ENCODE measurements at regions not wholly inside any gene's neighbourhood (a gene's known extent, or its start where the extent isn't known, plus 50 kb on each side); places are given as distances from the start of the nearest gene placed in this dataset.

DNA sequence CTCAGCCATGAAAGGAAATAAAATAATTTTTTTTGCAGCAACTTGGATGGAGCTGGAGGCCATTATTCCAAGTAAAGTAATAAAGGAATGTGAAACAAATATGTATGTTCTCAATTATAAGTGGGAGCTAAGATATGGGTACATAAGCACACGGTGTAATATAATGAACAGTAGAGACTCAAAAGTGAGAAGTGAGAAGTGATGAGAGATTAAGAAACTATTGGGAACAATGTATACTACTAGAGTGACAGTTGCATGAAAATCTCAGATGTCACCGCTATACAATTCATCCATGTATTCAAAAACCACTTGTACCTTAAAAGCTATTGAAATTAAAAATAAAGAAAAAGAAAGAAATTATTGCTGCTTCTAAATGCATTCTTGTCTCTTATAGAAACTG, 182.9 kb upstream of the TACR3 start:
- H3K27ac ChIP-seq (ENCODE audit: low read depth, low read length), result no peak overlapping the region
- H3K9ac ChIP-seq (ENCODE audit: extremely low read depth, low read length, poor library complexity, severe bottlenecking), result no peak overlapping the region
- Mint-ChIP-seq H3K4me3 (no peak overlapping the region), H3K9me3 (peaks cover 12% of the 10 kb centered on the region), H3K4me1 (no peaks in the 10 kb centered on the region), H3K27ac (no peak overlapping the region), H3K27me3 (ENCODE audit: insufficient read depth) (no peaks in the 10 kb centered on the region), H3K36me3 (ENCODE audit: low read depth) (no peaks in the 10 kb centered on the region)
- no peak overlapping the region for H3K4me3 ChIP-seq (ENCODE audit: low read length)
- DNase-seq, result no peak
- no peaks in the 10 kb centered on the region for H3K36me3 ChIP-seq (ENCODE audit: control insufficient read depth, insufficient read depth, low read length)
- no peaks in the 10 kb centered on the region for H3K9me3 ChIP-seq (ENCODE audit: control insufficient read depth, low read length)
- H3K27me3 ChIP-seq (ENCODE audit: control insufficient read depth, insufficient read depth, low read length, poor library complexity, severe bottlenecking), result no peaks in the 10 kb centered on the region
- 83 to 95% methylated on average over 1 of the region's 2 CpGs for WGBS, 2 experiments (ENCODE audit: insufficient coverage in 1 of 2, insufficient read length in 1 of 2)
- TF ChIP-seq, protein P1, sequence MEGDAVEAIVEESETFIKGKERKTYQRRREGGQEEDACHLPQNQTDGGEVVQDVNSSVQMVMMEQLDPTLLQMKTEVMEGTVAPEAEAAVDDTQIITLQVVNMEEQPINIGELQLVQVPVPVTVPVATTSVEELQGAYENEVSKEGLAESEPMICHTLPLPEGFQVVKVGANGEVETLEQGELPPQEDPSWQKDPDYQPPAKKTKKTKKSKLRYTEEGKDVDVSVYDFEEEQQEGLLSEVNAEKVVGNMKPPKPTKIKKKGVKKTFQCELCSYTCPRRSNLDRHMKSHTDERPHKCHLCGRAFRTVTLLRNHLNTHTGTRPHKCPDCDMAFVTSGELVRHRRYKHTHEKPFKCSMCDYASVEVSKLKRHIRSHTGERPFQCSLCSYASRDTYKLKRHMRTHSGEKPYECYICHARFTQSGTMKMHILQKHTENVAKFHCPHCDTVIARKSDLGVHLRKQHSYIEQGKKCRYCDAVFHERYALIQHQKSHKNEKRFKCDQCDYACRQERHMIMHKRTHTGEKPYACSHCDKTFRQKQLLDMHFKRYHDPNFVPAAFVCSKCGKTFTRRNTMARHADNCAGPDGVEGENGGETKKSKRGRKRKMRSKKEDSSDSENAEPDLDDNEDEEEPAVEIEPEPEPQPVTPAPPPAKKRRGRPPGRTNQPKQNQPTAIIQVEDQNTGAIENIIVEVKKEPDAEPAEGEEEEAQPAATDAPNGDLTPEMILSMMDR (conservative IDR thresholded peaks at IDR 0.05), result no peak
- H3K4me1 ChIP-seq (ENCODE audit: control insufficient read depth, insufficient read depth, low read length), result no peaks in the 10 kb centered on the region

- no peaks in the 10 kb centered on the region for H3K36me3 ChIP-seq (ENCODE audit: control insufficient read depth, insufficient read depth, low read length)
- Mint-ChIP-seq H3K27ac (no peak overlapping the region), H3K4me3 (no peak overlapping the region), H3K27me3 (ENCODE audit: insufficient read depth) (no peaks in the 10 kb centered on the region), H3K36me3 (ENCODE audit: low read depth) (no peaks in the 10 kb centered on the region), H3K4me1 (no peaks in the 10 kb centered on the region), H3K9me3 (peaks cover 6% of the 10 kb centered on the region)
- TF ChIP-seq, protein P1 (conservative IDR thresholded peaks at IDR 0.05), result no peak
- no peaks in the 10 kb centered on the region for H3K27me3 ChIP-seq (ENCODE audit: control insufficient read depth, insufficient read depth, low read length, poor library complexity, severe bottlenecking)
- no peak for DNase-seq
- H3K9me3 ChIP-seq (ENCODE audit: control insufficient read depth, low read length), result no peaks in the 10 kb centered on the region
- H3K9ac ChIP-seq (ENCODE audit: extremely low read depth, low read length, poor library complexity, severe bottlenecking), result no peak overlapping the region
- H3K27ac ChIP-seq (ENCODE audit: low read depth, low read length), result no peak overlapping the region
- no peaks in the 10 kb centered on the region for H3K4me1 ChIP-seq (ENCODE audit: control insufficient read depth, insufficient read depth, low read length)
- H3K4me3 ChIP-seq (ENCODE audit: low read length), result no peak overlapping the region
Measured at GRCh38 chr4:103895876-103896465, 176.2 kb upstream of the TACR3 start.

DNA sequence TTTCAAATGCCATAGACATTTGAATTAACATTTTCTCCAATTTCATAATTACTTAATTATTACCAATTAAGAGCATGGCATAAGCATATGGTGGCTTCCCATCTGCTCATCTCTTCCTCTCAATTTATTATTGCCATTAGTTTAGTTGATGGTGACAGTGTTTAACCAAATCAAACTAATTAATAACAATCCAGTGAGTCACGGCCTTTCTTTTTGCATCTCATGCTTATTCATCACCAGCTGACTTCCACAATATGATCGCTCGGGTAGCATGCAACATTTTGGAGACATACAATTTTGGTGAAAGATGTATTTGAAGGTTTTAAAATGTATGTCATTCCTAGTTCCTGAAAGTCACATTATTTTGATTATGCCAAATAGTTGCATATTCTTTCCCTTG, 172.8 kb upstream of the TACR3 start:
- H3K36me3 Mint-ChIP-seq (ENCODE audit: low read depth), result no peaks in the 10 kb centered on the region
- peaks cover 6% of the 10 kb centered on the region for H3K9me3 Mint-ChIP-seq
- no peak overlapping the region for H3K27ac Mint-ChIP-seq
- TF ChIP-seq, protein P1 (conservative IDR thresholded peaks at IDR 0.05), result no peak
- 98% methylated on average over 3 of the region's 3 CpGs; no CpG with 5 or more reads in 1 of the 2 experiments for WGBS, 2 experiments (ENCODE audit: insufficient coverage in 1 of 2, insufficient read length in 1 of 2)
- DNase-seq, result no peak
- H3K27me3 ChIP-seq (ENCODE audit: control insufficient read depth, insufficient read depth, low read length, poor library complexity, severe bottlenecking), result no peaks in the 10 kb centered on the region
- H3K27ac ChIP-seq (ENCODE audit: low read depth, low read length), result no peak overlapping the region
- no peak overlapping the region for H3K4me3 ChIP-seq (ENCODE audit: low read length)
- no peak overlapping the region for H3K9ac ChIP-seq (ENCODE audit: extremely low read depth, low read length, poor library complexity, severe bottlenecking)
- H3K4me1 Mint-ChIP-seq, result no peaks in the 10 kb centered on the region
- H3K36me3 ChIP-seq (ENCODE audit: control insufficient read depth, insufficient read depth, low read length), result no peaks in the 10 kb centered on the region
- H3K4me1 ChIP-seq (ENCODE audit: control insufficient read depth, insufficient read depth, low read length), result no peaks in the 10 kb centered on the region
- no peaks in the 10 kb centered on the region for H3K27me3 Mint-ChIP-seq (ENCODE audit: insufficient read depth)
- H3K4me3 Mint-ChIP-seq, result no peak overlapping the region
- no peaks in the 10 kb centered on the region for H3K9me3 ChIP-seq (ENCODE audit: control insufficient read depth, low read length)
